Brain microvascular endothelial cell (primary cell): ENCODE measurements at regions not wholly inside any gene's neighbourhood (a gene's known extent, or its start where the extent isn't known, plus 50 kb on each side); places are given as distances from the start of the nearest gene placed in this dataset.
"Not testable (repeated sequence)": the region's sequence is repeated elsewhere in the genome, so short reads cannot be mapped to it uniquely, and the experiment has no call there.

Experiments
- DNase-seq: peaks from one replicate; pipeline ENCODE4 v3.0.0-alpha.2; 2020
- H3K27ac ChIP-seq: fragments of 250-450 bp; sonication (Bioruptor Pico); 2 replicates; pipeline ENCODE4 v1.5.1; 2020; ENCODE audit warnings: mild to moderate bottlenecking, moderate library complexity
- H3K27me3 ChIP-seq: fragments of 250-450 bp; sonication (Bioruptor Pico); replicated peaks from 2 replicates; pipeline ENCODE4 v1.5.1; 2020; ENCODE audit warnings: mild to moderate bottlenecking
- H3K36me3 ChIP-seq: fragments of 250-450 bp; sonication (Bioruptor Pico); replicated peaks from 2 replicates; pipeline ENCODE4 v1.5.1; 2020; ENCODE audit warnings: mild to moderate bottlenecking
- H3K4me3 ChIP-seq: 2 replicates; pipeline ENCODE4 v1.5.1; 2011; ENCODE audit warnings: low read depth, mild to moderate bottlenecking, control low read depth, low read length, moderate library complexity
- CTCF ChIP-seq: IDR thresholded peaks from 2 replicates; pipeline ENCODE4 v1.5.1; 2011; ENCODE audit warnings: low read depth, mild to moderate bottlenecking, moderate library complexity, low read length, control low read depth, inconsistent platforms; ENCODE audit errors: missing control alignments
- in situ Hi-C: cut with HindIII; loops from 2 replicates; pipeline ENCODE4 v1.10.0; 2017; ENCODE audit warnings: low sequenced_read_pairs, low pct_ligation_motif_present

- TF ChIP-seq CTCF: no peak
- H3K27ac ChIP-seq: no peak overlapping the region
- DNase-seq: no peak
Observed at GRCh38 chr10:53650794-53651193, 878.2 kb upstream of the MBL2 start.

GRCh38 chr10:53647221-53647620 lies 874.6 kb upstream of the MBL2 start:
- H3K36me3 ChIP-seq, H3K27me3 ChIP-seq, H3K4me3 ChIP-seq, DNase-seq, in situ Hi-C loops, H3K27ac ChIP-seq: not testable (repeated sequence)

More at GRCh38 chr10:53650794-53651193, 878.2 kb upstream of the MBL2 start:
- in situ Hi-C loops: no loop called here
- Histone ChIP-seq H3K36me3 (no peaks in the 10 kb centered on the region), H3K4me3 (no peak overlapping the region), H3K27me3 (no peaks in the 10 kb centered on the region)

GRCh38 chr10:53646525-53646924 lies 873.9 kb upstream of the MBL2 start:
- no peak overlapping the region for H3K27ac ChIP-seq
- in situ Hi-C loops: no loop called here
- H3K36me3 ChIP-seq: no peaks in the 10 kb centered on the region
- no peak for TF ChIP-seq CTCF
- H3K4me3 ChIP-seq: no peak overlapping the region
- no peaks in the 10 kb centered on the region for H3K27me3 ChIP-seq
- DNase-seq: no peak

- DNase-seq: no peak
- in situ Hi-C loops: no loop called here
- Histone ChIP-seq H3K27me3 (no peaks in the 10 kb centered on the region), H3K4me3 (no peak overlapping the region), H3K27ac (no peak overlapping the region), H3K36me3 (no peaks in the 10 kb centered on the region)
- TF ChIP-seq CTCF: no peak
Observed at GRCh38 chr10:53645951-53646350, 873.4 kb upstream of the MBL2 start.

GRCh38 chr10:53638006-53638405 lies 865.4 kb upstream of the MBL2 start:
- H3K27me3 ChIP-seq: no peaks in the 10 kb centered on the region
- TF ChIP-seq CTCF: no peak
- no peak overlapping the region for H3K27ac ChIP-seq
- H3K36me3 ChIP-seq: no peaks in the 10 kb centered on the region
- no peak overlapping the region for H3K4me3 ChIP-seq
- in situ Hi-C loops: no loop called here
- no peak for DNase-seq

- no peak for TF ChIP-seq CTCF
- no peak for DNase-seq
- H3K36me3 ChIP-seq: no peaks in the 10 kb centered on the region
- H3K27me3 ChIP-seq: no peaks in the 10 kb centered on the region
- H3K27ac ChIP-seq: no peak overlapping the region
- H3K4me3 ChIP-seq: no peak overlapping the region
- in situ Hi-C loops: no loop called here
Observed at GRCh38 chr10:53624722-53625121, 852.1 kb upstream of the MBL2 start.
